Fibroblast of the aortic adventitia (primary cell): ENCODE measurements at regions not wholly inside any gene's neighbourhood (a gene's known extent, or its start where the extent isn't known, plus 50 kb on each side); places are given as distances from the start of the nearest gene placed in this dataset.
A peak's percentile ranks its signal among the peaks of the same experiment; 100 is the strongest.

Source experiments
- DNase-seq: peaks from one replicate; pipeline ENCODE4 v3.0.0-alpha.2; 2010; ENCODE audit warnings: low read depth
- H3K4me3 ChIP-seq: 2 replicates; pipeline ENCODE4 v1.5.1; 2011; ENCODE audit warnings: low read depth, mild to moderate bottlenecking, control low read depth, low read length, moderate library complexity
- CTCF ChIP-seq: IDR thresholded peaks from 2 replicates; pipeline ENCODE4 v1.5.1; 2011; ENCODE audit warnings: mild to moderate bottlenecking, low read length, control low read depth, inconsistent platforms; ENCODE audit not compliant: insufficient read depth

- H3K4me3 ChIP-seq: no peak overlapping the region
- no peak for TF ChIP-seq CTCF
- DNase-seq: no peak
Measured at GRCh38 chr13:99083981-99084380, 106.1 kb upstream of the DOCK9 start.

GRCh38 chr13:99085139-99085807 is 107.4 kb upstream of the DOCK9 start:
- DNase-seq: no peak
- no peak for TF ChIP-seq CTCF
- H3K4me3 ChIP-seq: peak overlapping the region; percentile 79

- no peak for DNase-seq
- H3K4me3 ChIP-seq: peak overlapping the region; percentile 79
- no peak for TF ChIP-seq CTCF
Measured at GRCh38 chr13:99085808-99086266, 108.0 kb upstream of the DOCK9 start.

- DNase-seq: peak; percentile 39
- H3K4me3 ChIP-seq: peak overlapping the region; percentile 79
- TF ChIP-seq CTCF: no peak
Measured at GRCh38 chr13:99086267-99087097, 108.6 kb upstream of the DOCK9 start.

- peak; percentile 76 for DNase-seq
- peak; percentile 42 for TF ChIP-seq CTCF
- peak overlapping the region; percentile 79 for H3K4me3 ChIP-seq
Measured at GRCh38 chr13:99087098-99087953, 109.5 kb upstream of the DOCK9 start.

GRCh38 chr13:99087954-99088491 is 110.2 kb upstream of the DOCK9 start:
- TF ChIP-seq CTCF: no peak
- H3K4me3 ChIP-seq: peak overlapping the region; percentile 79

More at GRCh38 chr13:99087954-99088491, 110.2 kb upstream of the DOCK9 start:
- DNase-seq: no peak
